ENCODE measurements at regions not wholly inside any gene's neighbourhood (a gene's known extent, or its start where the extent isn't known, plus 50 kb on each side); places are given as distances from the start of the nearest gene placed in this dataset.
"Not testable (repeated sequence)": the region's sequence is repeated elsewhere in the genome, so short reads cannot be mapped to it uniquely, and the experiment has no call there.

DNA sequence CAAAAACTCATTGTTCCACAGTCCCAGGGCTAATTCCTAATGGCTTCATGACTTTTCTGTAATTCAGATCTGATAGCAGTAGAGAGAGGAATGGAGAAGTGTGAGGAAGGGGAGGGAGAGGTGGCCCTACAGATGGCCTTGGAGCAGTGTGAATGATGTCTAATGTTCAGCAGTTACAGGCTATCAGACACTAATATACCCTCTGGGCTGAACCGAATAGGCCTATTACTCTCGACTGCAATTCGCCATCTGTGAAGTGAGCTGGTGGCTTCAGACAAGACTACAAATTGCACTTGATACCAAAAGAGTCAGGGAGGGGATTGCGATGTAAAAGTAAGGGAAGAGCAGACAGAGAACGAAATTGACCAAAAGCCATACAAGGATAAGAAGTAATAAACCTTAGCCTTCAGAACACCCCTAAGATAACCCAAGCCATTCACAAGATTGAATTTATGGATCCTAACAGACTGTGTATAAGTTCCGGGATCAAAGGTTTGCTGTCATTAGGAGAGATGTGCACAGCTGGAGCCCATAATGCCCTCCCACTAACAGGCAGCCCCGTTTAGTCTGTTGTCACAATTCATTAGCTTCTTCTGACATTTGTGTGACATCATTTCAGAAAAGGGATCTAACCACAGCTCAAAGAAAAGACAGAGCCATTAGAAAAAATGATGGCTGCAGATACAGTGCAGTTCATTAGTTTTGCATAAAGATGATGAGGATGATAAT, 642.4 kb upstream of the API5 start:
- in situ Hi-C loops (cut with MboI; ENCODE audit: low sequenced_read_pairs) = no loop called here

DNA sequence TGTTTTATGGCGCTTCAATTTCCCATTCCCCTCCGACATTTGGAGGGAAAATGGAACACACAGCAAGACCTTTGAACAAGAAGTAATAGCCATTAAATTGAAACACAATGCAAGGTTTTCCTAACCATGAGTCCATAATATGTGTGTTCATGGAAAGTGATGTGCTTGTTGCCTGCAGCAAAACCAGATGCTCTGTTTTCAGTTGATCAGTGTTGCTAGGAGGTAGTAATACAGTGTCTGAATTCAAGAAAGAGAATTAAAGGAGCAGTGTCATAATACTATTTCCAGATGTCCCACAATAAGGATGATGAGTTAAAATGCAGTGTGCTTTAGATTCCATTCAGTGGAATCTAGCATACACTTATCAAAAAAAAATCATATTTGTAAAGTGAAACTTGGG, 637.4 kb upstream of the API5 start:
- in situ Hi-C loops (cut with MboI; ENCODE audit: low sequenced_read_pairs) = no loop called here

DNA sequence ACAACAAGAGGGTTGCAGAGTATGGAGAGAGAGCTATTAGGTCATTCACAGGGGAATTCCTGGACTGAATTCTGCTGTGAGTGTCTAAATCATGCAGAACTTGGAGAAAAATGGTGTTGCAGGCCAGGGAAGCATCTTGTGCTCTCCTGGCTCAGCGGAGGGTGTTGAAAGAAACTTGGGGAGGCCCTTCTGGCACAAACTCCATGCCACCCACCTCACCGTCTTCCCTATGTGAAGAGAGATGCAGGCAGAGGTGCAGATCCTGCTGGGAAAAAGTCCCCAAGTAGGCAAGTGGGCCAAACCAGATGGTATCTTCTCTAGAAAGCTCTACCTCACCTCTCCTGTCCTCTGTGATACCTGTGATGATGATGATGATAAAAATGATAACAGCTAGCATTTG, 604.3 kb upstream of the API5 start:
- in situ Hi-C loops (cut with MboI; ENCODE audit: low sequenced_read_pairs) = no loop called here

DNA sequence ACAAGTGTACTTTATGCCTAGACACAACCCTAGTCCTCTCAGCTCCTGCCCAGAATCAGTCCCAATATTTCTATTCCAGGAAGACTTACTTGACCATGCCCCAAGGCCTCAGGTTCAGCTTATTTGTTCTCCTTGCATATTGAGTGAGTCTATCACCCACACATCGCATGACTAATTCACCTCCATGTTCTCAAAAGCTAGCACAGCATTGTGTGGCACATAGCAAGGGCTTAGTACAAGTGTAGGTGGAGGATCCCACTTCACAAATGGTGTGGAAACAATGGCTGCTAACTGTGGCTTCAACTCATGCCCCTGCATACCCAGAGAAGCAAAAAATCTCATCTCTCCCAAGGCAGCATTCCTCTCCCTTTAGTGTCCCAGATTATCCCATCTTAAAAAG, 602.6 kb upstream of the API5 start:
- in situ Hi-C loops (cut with MboI; ENCODE audit: low sequenced_read_pairs) = no loop called here

DNA sequence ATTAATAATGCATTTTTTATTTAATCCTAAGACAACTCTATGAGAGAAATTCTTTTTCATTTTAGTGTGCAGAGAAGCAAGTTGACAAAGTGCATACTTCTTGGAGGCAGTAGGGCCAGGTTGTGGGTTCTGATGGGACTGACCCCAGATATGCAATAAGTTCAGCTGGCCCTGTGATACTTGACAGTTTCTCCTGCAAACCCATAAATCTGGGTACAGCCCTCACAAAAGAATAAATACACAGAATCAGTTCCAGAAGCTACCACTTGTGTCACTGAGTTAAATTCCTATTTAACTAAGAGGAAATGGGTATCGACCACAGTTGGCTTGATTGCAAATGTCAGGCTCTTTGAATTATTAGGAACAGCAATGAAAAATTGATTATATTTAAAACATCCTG, 598.5 kb upstream of the API5 start:
- in situ Hi-C loops (cut with MboI; ENCODE audit: low sequenced_read_pairs) = no loop called here

DNA sequence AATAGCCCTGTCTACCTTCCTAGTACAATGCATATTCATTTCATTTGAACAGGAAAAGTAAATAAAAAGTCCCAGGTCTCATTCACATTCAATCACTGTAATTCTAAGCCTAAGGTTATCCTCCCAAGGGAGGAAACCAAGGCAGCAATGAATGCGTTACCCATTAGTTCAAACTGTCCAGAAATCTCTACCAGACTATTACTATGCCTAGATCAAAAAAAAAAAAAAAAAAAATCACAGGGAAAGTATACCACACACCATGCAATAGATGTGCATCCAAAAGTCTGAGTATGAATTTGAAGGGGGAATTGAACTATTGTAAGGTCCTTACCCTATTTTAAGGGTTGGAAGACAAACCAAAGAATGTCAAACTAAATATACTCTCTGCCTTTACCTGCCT, 598.0 kb upstream of the API5 start:
- in situ Hi-C loops (cut with MboI; ENCODE audit: low sequenced_read_pairs) = no loop called here

DNA sequence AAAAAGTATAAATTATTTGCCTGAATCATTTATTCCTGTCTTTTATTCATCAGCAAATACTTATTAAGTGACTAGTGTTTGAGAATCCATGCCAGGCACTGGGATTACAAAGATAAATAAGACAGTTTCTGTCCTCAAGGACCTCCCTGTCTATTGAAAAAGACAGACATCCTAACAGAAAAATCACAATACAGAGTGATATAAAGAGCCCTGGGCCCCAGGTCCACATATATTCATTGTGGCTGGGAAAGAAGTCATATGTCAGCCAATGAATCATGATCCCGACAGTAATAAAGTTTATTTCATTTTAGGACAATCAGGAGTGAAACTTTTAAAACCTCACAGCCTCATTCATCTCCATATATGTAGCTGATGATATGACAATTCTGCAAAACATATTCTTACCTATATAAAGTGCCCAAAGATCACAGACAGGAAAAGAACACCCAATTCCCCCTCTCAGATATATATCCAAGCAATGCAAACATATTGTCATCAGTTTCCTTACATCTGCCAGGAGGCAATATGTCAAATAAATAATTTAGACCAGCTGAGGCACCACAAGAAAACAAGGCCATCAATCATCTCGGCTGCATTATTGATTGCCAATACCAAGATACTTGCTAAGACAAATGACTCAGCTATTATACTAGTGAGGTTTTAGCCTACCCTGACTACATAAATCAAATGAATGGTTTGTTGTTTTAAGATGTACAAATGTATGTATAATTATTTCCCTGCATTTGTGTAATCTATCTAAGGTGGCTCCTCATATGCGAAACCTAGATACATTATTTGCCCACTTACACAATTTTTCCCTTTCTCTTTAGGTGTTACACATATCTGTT, 590.9 kb upstream of the API5 start:
- in situ Hi-C loops (cut with MboI; ENCODE audit: low sequenced_read_pairs) = no loop called here

DNA sequence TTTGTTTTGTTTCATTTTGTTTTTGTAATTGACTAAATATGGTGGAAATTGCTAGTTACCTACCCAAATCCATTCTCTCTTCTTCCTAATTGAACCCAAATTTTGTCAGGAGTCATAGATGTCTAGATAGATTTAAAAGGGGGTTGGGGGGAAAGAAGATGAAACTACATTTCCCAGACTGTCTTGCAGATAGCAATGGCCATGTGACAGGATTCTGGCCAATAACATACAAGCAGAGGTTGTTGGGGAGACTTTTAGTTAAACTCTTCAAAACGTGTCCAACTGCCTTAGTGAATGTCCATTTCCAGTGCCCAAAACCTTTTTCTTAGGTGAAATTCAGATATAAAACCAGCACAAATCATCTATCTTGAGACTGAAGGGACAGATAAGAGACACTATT, 583.9 kb upstream of the API5 start:
- in situ Hi-C loops (cut with MboI; ENCODE audit: low sequenced_read_pairs) = no loop called here

DNA sequence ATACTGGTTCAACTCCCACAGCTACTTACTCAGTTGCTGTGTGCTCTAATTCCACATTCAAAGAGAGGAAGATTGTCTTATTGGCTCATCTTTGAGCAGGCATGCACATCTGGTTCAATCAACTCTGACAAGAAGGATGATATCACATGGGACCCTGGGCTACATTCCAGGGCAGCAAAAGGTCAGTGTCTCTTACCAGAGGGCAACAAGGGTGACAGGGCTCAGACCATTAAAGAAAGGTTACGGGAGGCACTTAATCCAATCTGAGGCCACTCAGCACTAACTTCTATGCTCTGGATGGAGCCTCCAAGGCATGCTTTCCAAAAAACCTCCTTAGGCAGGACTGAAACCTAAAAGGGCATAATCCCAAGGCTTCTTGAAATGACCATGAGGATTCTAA, 549.4 kb upstream of the API5 start:
- in situ Hi-C loops (cut with MboI; ENCODE audit: low sequenced_read_pairs) = no loop called here

DNA sequence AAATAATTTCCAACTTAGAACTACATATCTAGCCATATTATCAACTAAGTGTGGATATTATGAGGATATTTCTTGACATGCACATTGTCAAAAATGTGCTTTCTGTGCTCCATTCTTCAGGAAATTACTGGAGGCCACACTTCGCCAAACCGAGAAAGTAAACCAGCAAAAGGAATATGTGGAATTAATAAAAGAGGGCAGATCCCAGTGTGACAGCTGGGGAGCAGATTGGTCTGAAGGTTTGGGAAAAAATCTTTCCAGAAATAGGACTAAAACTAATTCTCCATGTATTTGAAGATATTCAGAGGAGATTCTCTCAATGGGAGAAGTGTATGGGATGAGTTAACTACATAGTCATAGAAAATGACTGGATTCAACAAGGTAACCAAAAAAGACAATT, 546.9 kb upstream of the API5 start:
- in situ Hi-C loops (cut with MboI; ENCODE audit: low sequenced_read_pairs) = no loop called here

DNA sequence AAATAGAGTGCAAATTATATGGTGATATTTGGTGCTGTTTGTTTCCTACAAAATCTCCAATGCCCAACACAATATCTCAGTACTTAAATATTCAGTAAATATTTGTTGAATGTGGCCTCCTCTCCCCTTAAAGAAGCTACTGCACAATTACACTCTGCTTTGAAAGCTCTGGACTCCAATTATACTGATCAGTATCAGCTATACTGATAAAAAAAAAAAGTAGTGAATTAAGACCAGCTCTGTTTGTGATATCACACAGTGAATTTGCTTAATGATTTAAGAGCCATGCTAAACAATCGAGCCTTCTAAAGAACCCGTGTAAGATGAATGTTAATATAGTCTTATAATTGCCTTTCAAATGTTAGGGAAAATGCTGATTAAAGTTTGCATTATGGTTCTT, 543.2 kb upstream of the API5 start:
- in situ Hi-C loops (cut with MboI; ENCODE audit: low sequenced_read_pairs) = no loop called here

DNA sequence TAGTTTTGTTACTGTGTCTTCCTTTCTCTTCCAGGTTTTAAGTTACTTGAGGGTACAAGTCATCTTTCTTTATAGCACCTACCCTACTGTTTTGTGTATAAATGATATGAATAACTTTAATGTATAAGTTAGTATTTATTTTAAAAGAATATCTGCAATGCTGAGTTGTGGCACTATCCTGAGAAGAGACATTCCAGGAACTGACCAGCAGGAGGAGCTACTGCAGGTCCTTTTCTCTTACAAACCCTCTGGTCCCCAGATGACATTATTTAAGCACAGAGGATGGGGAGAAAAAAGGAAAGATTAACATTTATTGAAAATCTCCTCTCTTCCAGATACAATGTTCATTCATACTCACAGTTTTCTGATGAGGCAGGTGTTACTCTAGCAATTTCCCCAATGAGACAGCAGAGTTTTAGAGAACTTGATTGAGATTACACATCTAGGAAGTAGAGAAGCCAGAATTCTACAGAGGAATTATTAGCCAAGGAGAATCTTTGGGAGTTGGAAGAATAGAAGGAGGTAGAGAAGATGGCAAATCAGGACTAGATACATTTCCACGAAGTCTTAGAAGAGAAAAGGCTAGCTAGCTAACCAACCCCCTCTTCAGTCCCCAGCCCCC, 541.2 kb upstream of the API5 start:
- in situ Hi-C loops (cut with MboI; ENCODE audit: low sequenced_read_pairs) = no loop called here

DNA sequence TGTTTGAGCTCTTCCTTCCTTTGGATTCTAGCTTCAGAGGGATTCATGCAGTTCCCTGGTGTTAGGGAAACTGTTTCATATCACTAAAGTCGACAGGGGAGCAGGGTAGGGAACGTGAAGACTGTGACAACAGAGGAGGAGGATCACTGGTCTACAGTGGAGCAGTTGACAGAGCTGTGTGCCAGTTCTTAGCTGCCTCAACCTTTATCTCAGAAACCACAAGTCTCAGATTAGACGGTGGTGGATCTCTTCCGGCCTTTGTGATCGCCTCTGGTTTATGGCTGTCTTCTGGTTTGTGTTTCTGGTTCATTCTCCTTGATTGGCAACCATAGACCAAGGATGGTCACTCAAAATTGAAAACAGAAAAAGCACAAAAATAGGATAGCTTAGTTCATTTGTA, 538.9 kb upstream of the API5 start:
- in situ Hi-C loops (cut with MboI; ENCODE audit: low sequenced_read_pairs) = no loop called here

DNA sequence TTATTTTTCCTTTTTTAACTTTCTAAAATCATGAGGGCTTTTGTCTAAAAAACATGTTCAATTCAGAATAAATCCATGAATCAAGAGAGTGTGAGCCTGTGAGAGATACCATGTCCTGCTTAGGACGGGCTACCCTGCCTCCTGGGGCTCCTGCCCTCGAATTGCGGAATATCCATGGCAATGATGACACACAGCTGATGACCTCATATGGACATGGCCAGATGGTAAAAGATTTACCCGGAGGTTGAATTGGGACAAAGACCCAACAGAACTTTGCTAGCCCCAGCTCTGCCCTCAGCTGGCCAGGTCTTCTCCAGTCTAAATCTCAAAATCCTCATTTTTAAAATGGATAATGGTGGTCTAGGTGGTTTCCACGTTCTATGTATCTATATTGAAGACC, 538.1 kb upstream of the API5 start:
- in situ Hi-C loops (cut with MboI; ENCODE audit: low sequenced_read_pairs) = no loop called here

DNA sequence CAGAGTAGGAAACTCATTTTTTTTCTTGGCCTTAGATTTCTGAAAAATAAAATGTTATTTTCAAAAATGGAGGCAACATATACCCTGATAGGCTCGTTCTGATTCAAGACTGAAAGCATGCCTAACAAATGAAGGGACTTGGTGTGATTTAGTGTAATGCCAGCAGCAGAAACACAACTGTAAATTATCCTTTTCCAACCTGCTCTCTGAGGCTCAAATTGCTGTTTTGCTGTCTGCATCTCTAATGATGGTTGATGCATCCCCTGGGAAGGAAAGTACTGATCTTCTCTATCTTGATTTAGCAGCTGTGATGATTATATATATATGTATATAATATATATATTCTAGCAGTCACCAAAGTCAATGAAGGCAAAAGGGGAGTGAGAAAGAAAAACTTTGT, 537.2 kb upstream of the API5 start:
- in situ Hi-C loops (cut with MboI; ENCODE audit: low sequenced_read_pairs) = no loop called here

DNA sequence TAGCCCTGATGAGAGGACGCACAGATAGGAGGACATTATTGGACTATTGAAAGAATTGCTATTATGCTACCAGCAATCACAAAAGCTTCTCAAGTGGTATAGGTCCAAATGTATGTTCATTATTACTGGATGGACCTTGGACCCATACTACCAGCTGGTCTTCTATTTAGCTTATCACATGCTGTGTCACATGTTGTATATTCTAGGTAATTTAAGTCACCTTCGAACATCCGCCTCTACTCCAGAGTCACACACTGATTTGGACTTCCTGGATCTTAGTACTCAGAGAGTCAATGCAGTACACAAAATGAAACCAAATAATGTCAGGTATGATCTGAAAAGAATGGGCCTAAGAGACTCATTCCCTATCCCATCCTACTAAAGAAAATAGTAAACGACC, 534.0 kb upstream of the API5 start:
- in situ Hi-C loops (cut with MboI; ENCODE audit: low sequenced_read_pairs) = no loop called here

DNA sequence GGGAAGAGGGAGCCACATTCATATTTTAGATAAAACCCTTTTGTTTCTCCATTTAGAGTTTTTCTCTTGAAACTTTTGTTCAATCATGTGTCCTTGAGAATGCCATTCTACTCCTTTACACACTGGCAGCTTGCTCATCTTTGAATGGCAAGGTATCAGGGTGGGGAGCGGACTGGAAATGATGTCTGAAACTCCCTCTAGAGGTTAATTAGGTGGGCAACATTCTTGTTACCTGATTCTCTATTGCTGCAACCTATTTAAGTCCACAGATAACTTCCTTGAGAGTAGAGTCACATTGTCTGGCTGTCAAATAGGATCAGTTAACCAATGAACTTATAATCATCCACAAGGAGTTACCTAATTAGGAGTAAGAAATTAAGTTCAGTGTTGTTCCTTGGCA, 533.6 kb upstream of the API5 start:
- in situ Hi-C loops (cut with MboI; ENCODE audit: low sequenced_read_pairs) = no loop called here

DNA sequence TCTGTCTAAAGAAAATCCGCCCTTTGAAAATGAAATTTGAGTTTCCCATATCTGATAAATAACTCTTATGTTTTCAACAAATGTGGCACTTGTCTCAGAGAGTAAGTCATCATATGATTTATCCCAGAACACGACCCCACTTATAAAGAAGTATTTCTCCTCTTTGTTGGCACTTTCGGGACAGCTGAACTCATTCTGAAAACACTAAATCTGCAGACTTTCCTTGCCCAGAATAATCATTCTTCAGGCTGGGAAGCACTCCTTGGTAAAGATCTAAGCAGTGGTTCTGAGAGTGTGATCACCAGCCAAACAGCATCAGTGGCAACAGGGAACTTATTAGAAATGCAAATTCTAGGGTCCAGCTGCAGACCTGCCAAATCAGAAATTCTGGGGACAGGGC, 532.2 kb upstream of the API5 start:
- in situ Hi-C loops (cut with MboI; ENCODE audit: low sequenced_read_pairs) = no loop called here

DNA sequence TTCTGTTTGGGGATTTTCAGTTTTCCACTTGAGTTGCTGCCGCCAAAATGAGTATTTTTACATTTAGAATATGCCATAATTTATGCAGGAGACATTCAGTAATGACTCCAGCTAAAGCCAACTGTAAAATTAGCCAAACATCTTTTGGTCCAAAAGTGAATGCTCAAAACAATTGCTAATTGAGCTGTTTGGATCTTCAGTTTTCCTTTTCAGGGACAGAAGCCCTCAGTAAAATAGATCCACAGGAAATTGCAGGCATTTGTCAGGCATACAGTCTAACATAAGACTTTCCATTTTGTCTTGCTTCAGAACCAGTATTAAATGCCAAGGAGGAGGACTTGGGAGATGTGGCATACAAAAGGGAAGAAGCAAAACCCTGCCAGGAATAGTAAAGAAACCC, 524.8 kb upstream of the API5 start:
- in situ Hi-C loops (cut with MboI; ENCODE audit: low sequenced_read_pairs) = no loop called here

DNA sequence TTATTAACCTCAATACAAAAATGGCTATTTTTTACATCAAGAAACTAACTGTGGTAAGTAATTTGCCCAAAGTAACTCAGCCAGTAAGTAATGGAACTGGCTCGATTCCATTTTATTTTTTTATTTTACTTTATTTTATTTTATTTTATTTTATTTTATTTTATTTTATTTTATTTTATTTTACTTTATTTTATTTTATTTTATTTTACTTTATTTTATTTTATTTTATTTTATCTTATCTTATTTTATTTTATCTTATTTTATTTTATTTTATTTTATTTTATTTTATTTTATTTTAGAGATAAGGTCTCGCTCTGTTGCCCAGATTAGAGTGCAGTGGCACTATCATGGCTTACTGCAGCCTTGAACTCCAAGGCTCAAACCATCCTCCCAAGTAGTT, 516.3 kb upstream of the API5 start:
- in situ Hi-C loops (cut with MboI; ENCODE audit: low sequenced_read_pairs) = not testable (repeated sequence)

DNA sequence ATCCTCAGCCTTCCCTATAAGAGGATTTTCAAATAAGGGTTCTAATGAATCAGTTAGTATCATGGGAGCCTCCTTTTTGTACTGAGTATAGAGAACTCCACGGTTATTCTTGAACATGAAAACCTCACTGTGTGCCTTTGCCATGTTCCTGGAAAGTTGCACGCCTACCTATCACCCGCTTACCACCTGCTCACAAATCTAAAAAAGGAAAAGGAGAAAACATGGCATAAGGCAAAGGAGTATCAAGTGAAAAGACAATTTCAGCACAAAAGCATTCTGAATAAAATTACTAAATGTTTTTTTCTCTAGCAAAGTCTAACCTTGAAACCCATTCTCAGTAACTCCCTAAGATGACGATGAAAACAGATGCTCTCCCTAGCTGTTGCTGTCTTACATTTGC, 511.8 kb upstream of the API5 start:
- in situ Hi-C loops (cut with MboI; ENCODE audit: low sequenced_read_pairs) = no loop called here

DNA sequence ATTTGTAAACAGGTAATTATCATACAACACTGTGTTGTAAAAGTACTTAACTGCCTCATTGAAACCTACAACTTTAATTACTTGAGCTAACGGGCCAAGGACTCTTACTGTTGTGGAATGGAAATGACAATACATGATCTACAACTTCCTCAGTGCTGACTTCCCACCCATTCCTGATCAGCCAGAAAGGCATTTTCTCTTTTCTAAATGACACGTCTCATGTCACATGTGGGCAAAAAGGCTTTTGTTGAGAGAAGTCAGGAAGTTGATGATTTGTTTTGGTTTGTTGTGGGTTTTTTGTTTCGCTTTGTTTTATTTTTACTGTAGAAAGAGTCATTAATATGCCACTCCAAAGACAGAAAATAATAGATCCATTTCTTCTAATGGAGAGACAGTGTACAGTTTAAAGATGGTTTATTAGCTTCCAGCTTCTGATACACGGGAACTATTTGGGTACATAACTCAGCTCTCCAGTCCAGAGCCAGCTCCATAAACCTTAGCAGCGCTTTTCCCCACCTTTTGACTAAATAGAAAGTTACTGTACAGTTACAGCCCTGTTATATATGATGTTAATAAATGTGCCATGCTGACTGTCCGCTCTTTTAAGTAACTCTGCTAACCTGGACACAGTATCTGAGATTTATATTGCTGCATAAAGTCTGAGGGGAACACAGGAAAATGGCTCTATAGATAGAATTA, 509.4 kb upstream of the API5 start:
- in situ Hi-C loops (cut with MboI; ENCODE audit: low sequenced_read_pairs) = no loop called here

Measured in HL-60/S4 treated with phorbol 12-myristate 13-acetate at 8.2 ng/mL for 4 days and 3 days (cell line).